ENCODE measurements at regions not wholly inside any gene's neighbourhood (a gene's known extent, or its start where the extent isn't known, plus 50 kb on each side); places are given as distances from the start of the nearest gene placed in this dataset.

DNA sequence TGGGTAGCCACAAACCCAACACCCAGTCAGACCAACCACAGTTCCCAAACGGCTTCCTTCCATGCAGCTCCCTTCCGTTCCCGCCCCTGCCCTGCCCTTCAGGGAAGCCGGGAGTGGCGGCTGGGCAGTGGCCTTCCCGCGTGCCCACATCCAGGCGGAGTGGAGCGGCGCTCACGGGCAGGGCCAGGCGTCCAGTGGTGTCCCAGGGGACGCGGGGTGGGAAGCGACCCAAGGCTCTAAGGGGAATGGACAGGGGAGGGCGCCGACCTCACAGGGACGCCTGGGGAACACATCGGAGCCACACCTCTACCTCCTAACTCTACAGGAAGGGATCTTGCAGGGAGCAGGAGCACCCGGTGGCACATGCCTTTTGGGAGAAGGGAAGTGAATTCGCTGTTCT is 225.9 kb upstream of the MGAT5 start:
- H3K79me1 ChIP-seq (ENCODE audit: insufficient read depth, low read depth, low read length, poor library complexity, severe bottlenecking): no peaks in the 10 kb centered on the region
- H3K27me3 ChIP-seq (ENCODE audit: insufficient read depth, low read length): no peaks in the 10 kb centered on the region
- H3K4me1 ChIP-seq (ENCODE audit: insufficient read depth, low read length): no peaks in the 10 kb centered on the region; the same call in 1 of the 2 replicates
- no peak overlapping the region for H2AFZ ChIP-seq (ENCODE audit: low read length)
- H3K79me2 ChIP-seq (ENCODE audit: insufficient read depth, low read length): no peaks in the 10 kb centered on the region
- no peak overlapping the region for H3K9ac ChIP-seq (ENCODE audit: extremely low read depth, insufficient read length, low read length)
- no peaks in the 10 kb centered on the region for H3K9me3 ChIP-seq (ENCODE audit: control insufficient read depth, low read depth, low read length)
- H2BK20ac ChIP-seq (ENCODE audit: low read depth, low read length, poor library complexity, severe bottlenecking): no peak overlapping the region
- H2BK5ac ChIP-seq (ENCODE audit: insufficient read length, low read length): no peak overlapping the region
- H2AK5ac ChIP-seq (ENCODE audit: insufficient read length, low read length): no peak overlapping the region
- peaks cover 0 to 8% of the 10 kb centered on the region in 2 experiments; a peak in 2 of 4 replicates for H3K4me1 Mint-ChIP-seq
- no peaks in the 10 kb centered on the region for H3K9me3 Mint-ChIP-seq
- no peak overlapping the region for H3K14ac ChIP-seq (ENCODE audit: insufficient read depth, low read length)
- no peaks in the 10 kb centered on the region for H3K36me3 Mint-ChIP-seq (ENCODE audit: insufficient read depth in 1 of 3, low read depth in 3 of 3)
- H4K8ac ChIP-seq (replicated peaks; ENCODE audit: insufficient read length, low read depth, low read length): no peak overlapping the region
- no peak overlapping the region for H2BK12ac ChIP-seq (ENCODE audit: insufficient read length, low read depth, low read length)
- WGBS (ENCODE audit: extremely low coverage, insufficient read length, low lambda C conversion rate): no CpG with 5 or more reads among the region's 21 CpGs
- H4K91ac ChIP-seq (ENCODE audit: insufficient read length, low read depth, low read length): no peak overlapping the region
- H3K23me2 ChIP-seq (ENCODE audit: insufficient read length, low read depth, low read length, poor library complexity, severe bottlenecking): no peaks in the 10 kb centered on the region
- H3K4me3 Mint-ChIP-seq: no peak overlapping the region
- no peak overlapping the region for H4K5ac ChIP-seq (ENCODE audit: insufficient read length, low read depth, low read length)
- TF ChIP-seq, protein P1, sequence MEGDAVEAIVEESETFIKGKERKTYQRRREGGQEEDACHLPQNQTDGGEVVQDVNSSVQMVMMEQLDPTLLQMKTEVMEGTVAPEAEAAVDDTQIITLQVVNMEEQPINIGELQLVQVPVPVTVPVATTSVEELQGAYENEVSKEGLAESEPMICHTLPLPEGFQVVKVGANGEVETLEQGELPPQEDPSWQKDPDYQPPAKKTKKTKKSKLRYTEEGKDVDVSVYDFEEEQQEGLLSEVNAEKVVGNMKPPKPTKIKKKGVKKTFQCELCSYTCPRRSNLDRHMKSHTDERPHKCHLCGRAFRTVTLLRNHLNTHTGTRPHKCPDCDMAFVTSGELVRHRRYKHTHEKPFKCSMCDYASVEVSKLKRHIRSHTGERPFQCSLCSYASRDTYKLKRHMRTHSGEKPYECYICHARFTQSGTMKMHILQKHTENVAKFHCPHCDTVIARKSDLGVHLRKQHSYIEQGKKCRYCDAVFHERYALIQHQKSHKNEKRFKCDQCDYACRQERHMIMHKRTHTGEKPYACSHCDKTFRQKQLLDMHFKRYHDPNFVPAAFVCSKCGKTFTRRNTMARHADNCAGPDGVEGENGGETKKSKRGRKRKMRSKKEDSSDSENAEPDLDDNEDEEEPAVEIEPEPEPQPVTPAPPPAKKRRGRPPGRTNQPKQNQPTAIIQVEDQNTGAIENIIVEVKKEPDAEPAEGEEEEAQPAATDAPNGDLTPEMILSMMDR (conservative IDR thresholded peaks at IDR 0.05): no peak
- peak overlapping the region in 1 of 3 experiments; percentile 72; a peak in 1 of 7 replicates for H3K27ac Mint-ChIP-seq
- H3K4ac ChIP-seq (ENCODE audit: low read depth, low read length): no peak overlapping the region
- no peaks in the 10 kb centered on the region for H4K20me1 ChIP-seq (ENCODE audit: control insufficient read depth, insufficient read depth, insufficient read length)
- no peak overlapping the region for H2BK15ac ChIP-seq (ENCODE audit: low read depth, low read length)
- peaks cover 4% of the 10 kb centered on the region for H3K27me3 Mint-ChIP-seq (ENCODE audit: low read depth)
- no peak overlapping the region for H3K18ac ChIP-seq (ENCODE audit: insufficient read length, low read depth, low read length)
- H3K23ac ChIP-seq (ENCODE audit: insufficient read length, low read depth, low read length): no peak overlapping the region
- no peak overlapping the region for H3K4me2 ChIP-seq (ENCODE audit: insufficient read depth, insufficient read length, low read length)
- no peak overlapping the region for H2BK120ac ChIP-seq (ENCODE audit: low read depth, low read length, poor library complexity, severe bottlenecking)
- DNase-seq: peak; percentile 43
- H3T11ph ChIP-seq (ENCODE audit: low read length): no peak overlapping the region
- no peak overlapping the region for H3K56ac ChIP-seq (ENCODE audit: insufficient read length, low read depth, low read length)
- no peak overlapping the region for H3K27ac ChIP-seq (ENCODE audit: insufficient read length, low read depth, low read length)
